B cell (primary cell): ENCODE measurements at regions not wholly inside any gene's neighbourhood (a gene's known extent, or its start where the extent isn't known, plus 50 kb on each side); places are given as distances from the start of the nearest gene placed in this dataset.

ENCODE experiments used
- ATAC-seq: fragments of 200-7000 bp; cut with Tn5 transposase; one replicate; pipeline ENCODE4 v1.10.0; 2021; ENCODE audit warnings: low read depth, mild to moderate bottlenecking, moderate number of reproducible peaks, moderate library complexity
- CTCF ChIA-PET: fragments of 350-600 bp; sonication (Branson Sonifier 250); formaldehyde crosslinking; loops from one replicate; lab custom pipeline; 2021; ENCODE audit warnings: antibody characterized with exemption, inconsistent platforms; lab: Charles Lee
- POLR2A ChIA-PET: fragments of 350-600 bp; sonication (Branson Sonifier 250); formaldehyde crosslinking; loops from one replicate; lab custom pipeline; 2021; ENCODE audit warnings: antibody characterized with exemption; lab: Charles Lee
- DNase-seq: peaks from one replicate; pipeline ENCODE4 v3.0.0; 2013
- H2AFZ ChIP-seq: 2 replicates; pipeline ENCODE4 v1.6.1; 2012; ENCODE audit warnings: mild to moderate bottlenecking, low read depth, low read length; ENCODE audit not compliant: insufficient read depth, poor library complexity, severe bottlenecking
- H3K27ac ChIP-seq, 2 donors: 1 replicate in 1 of 2; 2 replicates in 1 of 2; pipeline ENCODE4 v1.5.1; 2012 to 2013; ENCODE audit warnings: low read length in 2 of 2, mild to moderate bottlenecking in 2 of 2, moderate library complexity in 1 of 2
- H3K27me3 ChIP-seq, 4 experiments: fragments of 200-600 bp in 1 of 4; sonication (generic) in 1 of 4; replicated peaks in 1 of 4; 1 replicate in 2 of 4; 2 replicates in 2 of 4; pipeline versions ENCODE4 v1.6.1 to v1.7.0; 2013 to 2016; ENCODE audit warnings: low read length in 3 of 4, mild to moderate bottlenecking in 2 of 4, mixed read lengths in 1 of 4, moderate library complexity in 1 of 4; ENCODE audit not compliant: insufficient read depth in 4 of 4, control insufficient read depth in 3 of 4; ENCODE audit errors: control extremely low read depth in 1 of 4
- H3K36me3 ChIP-seq, 2 experiments: replicated peaks in 1 of 2; 1 replicate in 1 of 2; 2 replicates in 1 of 2; pipeline versions ENCODE4 v1.6.1 to v1.7.1; 2013; ENCODE audit warnings: low read length in 1 of 2; ENCODE audit not compliant: insufficient read depth in 2 of 2, control insufficient read depth in 1 of 2; ENCODE audit errors: control extremely low read depth in 1 of 2, extremely low read depth in 1 of 2
- H3K4me1 ChIP-seq, 2 donors: fragments of 200-600 bp in 1 of 2; sonication (generic) in 1 of 2; 1 replicate in 1 of 2; 2 replicates in 1 of 2; pipeline versions ENCODE4 v1.5.1 to v1.6.1; 2013 to 2017; ENCODE audit warnings: low read length in 2 of 2; ENCODE audit not compliant: control insufficient read depth in 2 of 2, insufficient read depth in 2 of 2
- H3K4me2 ChIP-seq: replicated peaks from 2 replicates; pipeline ENCODE3; 2012; ENCODE audit warnings: mild to moderate bottlenecking, low read depth, low read length; ENCODE audit not compliant: poor library complexity, severe bottlenecking
- H3K4me3 ChIP-seq, 5 experiments: fragments of 200-600 bp in 1 of 5; sonication (generic) in 1 of 5; 1 replicate in 3 of 5; 2 replicates in 2 of 5; pipeline versions ENCODE4 v1.5.1 to v1.7.0; 2011 to 2016; ENCODE audit warnings: low read length in 4 of 5, mild to moderate bottlenecking in 4 of 5, low read depth in 2 of 5, control low read depth in 1 of 5, moderate library complexity in 1 of 5; ENCODE audit not compliant: insufficient read depth in 1 of 5; ENCODE audit errors: control extremely low read depth in 1 of 5, extremely low read depth in 1 of 5
- H3K79me2 ChIP-seq: fragments of 200-600 bp; sonication (generic); one replicate; pipeline ENCODE4 v1.6.0; 2016; ENCODE audit warnings: low read length; ENCODE audit not compliant: control insufficient read depth, insufficient read depth
- H3K9ac ChIP-seq: fragments of 200-600 bp; sonication (generic); 2 replicates; pipeline ENCODE4 v1.6.1; 2017; ENCODE audit warnings: mild to moderate bottlenecking, low read length, moderate library complexity
- H3K9me3 ChIP-seq, 3 donors: one replicate each; pipeline versions ENCODE4 v1.6.1 to v1.7.1; 2013; ENCODE audit warnings: low read length in 2 of 3; ENCODE audit not compliant: control insufficient read depth in 2 of 3, insufficient read depth in 1 of 3; ENCODE audit errors: control extremely low read depth in 1 of 3
- H4K20me1 ChIP-seq: 2 replicates; pipeline ENCODE4 v1.6.0; 2012; ENCODE audit warnings: mild to moderate bottlenecking, low read length; ENCODE audit not compliant: insufficient read depth, control insufficient read depth, poor library complexity, severe bottlenecking
- H3K27ac Mint-ChIP-seq: one replicate; pipeline ENCODE4 v1.8.0; 2021; ENCODE audit warnings: mixed read lengths
- H3K27me3 Mint-ChIP-seq: one replicate; pipeline ENCODE4 v1.8.0; 2021; ENCODE audit warnings: mixed read lengths
- H3K4me1 Mint-ChIP-seq: one replicate; pipeline ENCODE4 v1.8.0; 2021; ENCODE audit warnings: mixed read lengths
- H3K4me3 Mint-ChIP-seq: one replicate; pipeline ENCODE4 v1.8.0; 2021; ENCODE audit warnings: mixed read lengths
- H3K9me3 Mint-ChIP-seq: one replicate; pipeline ENCODE4 v1.8.0; 2022; ENCODE audit warnings: mixed read lengths; ENCODE audit not compliant: insufficient read depth
- CTCF ChIP-seq: fragments of 200-600 bp; IDR thresholded peaks from one replicate; pipeline ENCODE4 v1.8.0; 2022; ENCODE audit warnings: antibody characterized with exemption, mild to moderate bottlenecking
- EZH2 ChIP-seq: IDR thresholded peaks from 2 replicates; pipeline ENCODE4 v1.6.1; 2012; ENCODE audit warnings: borderline replicate concordance, low read depth, mild to moderate bottlenecking, moderate library complexity, low read length; ENCODE audit not compliant: insufficient read depth, poor library complexity, severe bottlenecking
- WGBS: methylation state at CpG from one replicate; pipeline ENCODE4 v1.1.5; 2013; ENCODE audit warnings: missing lambda C conversion rate; ENCODE audit not compliant: insufficient coverage; 5-methylcytosine and 5-hydroxymethylcytosine counted together
- intact Hi-C: fragments of 100-400 bp; cut with micrococcal nuclease; formaldehyde crosslinking; loops from one replicate; pipeline ENCODE4 v1.10.0; 2022

GRCh38 chr2:39529836-39530235, 92.8 kb upstream of the MAP4K3 start:
- no peaks in the 10 kb centered on the region for H4K20me1 ChIP-seq
- Mint-ChIP-seq H3K4me3 (no peak overlapping the region), H3K4me1 (peaks cover 52% of the 10 kb centered on the region), H3K9me3 (no peaks in the 10 kb centered on the region), H3K27ac (no peak overlapping the region), H3K27me3 (peaks cover 7% of the 10 kb centered on the region)
- no peak for ATAC-seq
- no peaks in the 10 kb centered on the region for H3K79me2 ChIP-seq
- no peak for TF ChIP-seq CTCF
- no peak for TF ChIP-seq EZH2
- intact Hi-C loops = loop anchor here (1.0 to 5.0 kb wide), 2 partner anchors 93 to 151 kb away; partner anchors contain the start of gene MAP4K3
- H3K27me3 ChIP-seq = peaks cover 0 to 3% (median 0%) of the 10 kb centered on the region in 4 experiments
- no peak overlapping the region for H3K4me3 ChIP-seq
- H3K4me1 ChIP-seq = peaks cover 36 to 40% of the 10 kb centered on the region in 2 donors
- no peak overlapping the region for H3K4me2 ChIP-seq
- CTCF ChIA-PET = interaction anchor here (1.6 kb wide), 1 partner anchor 153 kb away, joined by 4 read pairs; no protein-coding TSS in a partner anchor
- no CpG with 5 or more reads among the region's 1 CpG for WGBS
- H3K36me3 ChIP-seq = no peaks in the 10 kb centered on the region
- DNase-seq = no peak
- POLR2A ChIA-PET = no interaction called here
- no peak overlapping the region for H2AFZ ChIP-seq
- H3K9ac ChIP-seq = no peak overlapping the region
- no peaks in the 10 kb centered on the region for H3K9me3 ChIP-seq
- H3K27ac ChIP-seq = no peak overlapping the region

- intact Hi-C loops = loop anchor here (1.0 kb wide), 1 partner anchor 151 kb away; no protein-coding TSS in a partner anchor
- H3K4me3 ChIP-seq = no peak overlapping the region
- Mint-ChIP-seq H3K4me3 (no peak overlapping the region), H3K27me3 (peaks cover 7% of the 10 kb centered on the region), H3K9me3 (no peaks in the 10 kb centered on the region), H3K4me1 (peaks cover 46% of the 10 kb centered on the region), H3K27ac (no peak overlapping the region)
- no CpG with 5 or more reads among the region's 1 CpG for WGBS
- no peaks in the 10 kb centered on the region for H3K9me3 ChIP-seq
- H3K79me2 ChIP-seq = no peaks in the 10 kb centered on the region
- ATAC-seq = no peak
- CTCF ChIA-PET = interaction anchor here (0.8 to 1.4 kb wide), 3 partner anchors 35 to 236 kb away, joined by 3 to 8 read pairs (median 3); no protein-coding TSS in a partner anchor
- H3K27ac ChIP-seq = no peak overlapping the region
- no peaks in the 10 kb centered on the region for H3K36me3 ChIP-seq
- POLR2A ChIA-PET = no interaction called here
- no peaks in the 10 kb centered on the region for H4K20me1 ChIP-seq
- H3K4me2 ChIP-seq = peak overlapping the region; percentile 9
- TF ChIP-seq EZH2 = no peak
- TF ChIP-seq CTCF = no peak
- H2AFZ ChIP-seq = no peak overlapping the region
- peaks cover 0 to 3% (median 0%) of the 10 kb centered on the region in 4 experiments for H3K27me3 ChIP-seq
- DNase-seq = no peak
- no peak overlapping the region for H3K9ac ChIP-seq
- peaks cover 30 to 34% of the 10 kb centered on the region in 2 donors for H3K4me1 ChIP-seq
These were observed 93.4 kb upstream of the MAP4K3 start for GRCh38 chr2:39530411-39530866.
